GM19238 (cell line): ENCODE measurements at regions not wholly inside any gene's neighbourhood (a gene's known extent, or its start where the extent isn't known, plus 50 kb on each side); places are given as distances from the start of the nearest gene placed in this dataset.

Experiments used
- DNase-seq: peaks from one replicate; pipeline ENCODE4 v3.0.0; 2011; ENCODE audit warnings: low spot score; ENCODE audit not compliant: insufficient read length

- no peak for DNase-seq
These were observed 94.8 kb downstream of the INHBB start for GRCh38 chr2:120440521-120441350.

DNA sequence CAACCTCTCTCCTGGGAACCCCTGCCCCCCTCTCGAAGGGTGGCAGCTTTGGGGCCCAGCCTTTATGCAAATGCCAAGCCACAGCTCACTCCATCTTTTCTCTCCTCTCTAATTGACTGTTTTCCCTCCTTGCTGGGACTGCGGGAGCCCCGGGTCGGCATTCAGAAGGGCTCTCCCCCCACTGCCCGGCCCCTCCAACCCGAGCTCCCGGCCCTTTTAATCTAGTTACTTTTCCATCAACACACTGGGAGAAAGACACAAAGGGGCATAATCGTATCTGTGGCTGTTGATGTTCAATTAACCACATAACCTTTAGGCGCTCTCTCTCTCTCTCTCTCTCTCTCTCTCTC lies 95.4 kb downstream of the INHBB start:
- DNase-seq: no peak

- no peak for DNase-seq
These were observed 96.0 kb downstream of the INHBB start for GRCh38 chr2:120441744-120442471.

- no peak for DNase-seq
These were observed 96.6 kb downstream of the INHBB start for GRCh38 chr2:120442541-120442922.

DNA sequence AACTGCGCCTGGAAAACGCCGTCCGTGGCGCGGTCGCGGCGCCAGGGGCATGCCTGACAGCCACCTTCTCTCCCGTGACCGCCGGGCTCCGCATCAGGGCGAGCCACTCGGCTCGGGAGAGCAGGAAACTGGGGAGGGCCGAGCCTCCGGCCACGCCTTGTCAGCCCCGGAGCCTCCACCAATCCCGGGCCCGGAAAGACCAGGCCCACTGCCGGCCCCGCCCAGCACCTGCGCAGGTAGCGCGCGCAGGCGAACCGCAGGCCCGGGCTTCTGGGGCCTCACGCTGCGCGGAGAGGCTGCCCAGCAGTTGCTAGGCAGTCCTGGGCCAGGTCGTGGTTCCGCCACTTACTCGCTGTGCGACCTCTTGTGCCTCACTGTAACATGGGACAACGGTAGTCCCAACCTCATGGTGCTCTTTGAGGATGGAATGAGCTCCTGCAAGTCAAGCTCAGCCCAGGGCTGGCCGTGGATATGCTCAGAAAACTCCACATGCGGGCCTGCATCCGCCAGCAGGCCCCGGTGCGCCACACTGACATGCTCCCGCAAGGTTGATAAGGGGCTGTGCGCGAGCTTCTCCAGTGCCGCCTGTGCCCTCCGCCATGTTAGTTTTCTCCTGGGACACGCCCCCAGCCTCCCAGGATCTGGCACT lies 97.1 kb downstream of the INHBB start:
- DNase-seq: no peak

- DNase-seq: no peak
These were observed 98.0 kb downstream of the INHBB start for GRCh38 chr2:120443946-120444345.

- DNase-seq: no peak
These were observed 98.8 kb downstream of the INHBB start for GRCh38 chr2:120444691-120445240.

- DNase-seq: no peak
These were observed 99.7 kb downstream of the INHBB start for GRCh38 chr2:120445449-120446143.

DNA sequence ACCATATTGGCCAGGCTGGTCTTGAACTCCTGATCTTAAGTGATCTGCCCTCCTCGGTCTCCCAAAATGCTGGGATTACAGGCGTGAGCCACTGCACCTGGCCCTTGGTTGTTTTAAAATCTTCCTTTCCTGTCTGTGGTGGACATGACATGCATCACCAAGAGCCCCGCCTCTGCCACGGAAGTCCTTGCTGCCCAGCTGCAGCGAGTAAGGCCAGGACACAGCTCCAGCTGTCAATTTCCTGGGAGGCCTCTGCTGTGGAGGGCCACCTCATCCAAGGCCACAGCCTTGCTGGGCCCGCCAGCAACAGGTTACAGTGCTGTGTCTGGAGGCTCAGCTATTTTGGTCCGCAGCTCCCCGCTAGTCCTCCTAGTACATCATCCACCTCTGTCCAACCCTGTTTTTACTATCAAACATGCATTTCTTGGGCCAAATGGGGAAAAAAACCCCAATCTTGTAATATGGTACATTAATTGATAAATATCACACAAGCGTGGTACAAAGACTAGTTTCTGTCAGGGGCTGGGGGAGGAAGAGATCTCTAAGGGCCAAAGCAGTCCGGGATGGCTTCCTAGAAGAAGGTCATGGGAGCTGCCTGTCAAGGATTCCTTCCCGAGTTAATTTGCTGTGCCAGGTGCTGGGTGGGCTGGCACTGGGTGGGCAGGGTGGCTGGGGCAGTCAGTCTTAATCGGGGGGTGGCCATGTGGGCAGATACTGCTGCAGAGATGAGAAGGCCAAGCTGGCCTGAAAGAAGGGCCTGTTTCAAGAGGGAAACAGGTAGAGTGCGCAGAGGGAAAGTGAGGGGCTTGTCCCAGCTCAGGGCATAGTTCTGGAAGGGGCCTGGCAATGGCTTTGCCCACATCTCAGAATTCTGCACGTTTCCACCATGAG lies 100.5 kb downstream of the INHBB start:
- no peak for DNase-seq

- no peak for DNase-seq
These were observed 101.3 kb downstream of the INHBB start for GRCh38 chr2:120447127-120447785.

DNA sequence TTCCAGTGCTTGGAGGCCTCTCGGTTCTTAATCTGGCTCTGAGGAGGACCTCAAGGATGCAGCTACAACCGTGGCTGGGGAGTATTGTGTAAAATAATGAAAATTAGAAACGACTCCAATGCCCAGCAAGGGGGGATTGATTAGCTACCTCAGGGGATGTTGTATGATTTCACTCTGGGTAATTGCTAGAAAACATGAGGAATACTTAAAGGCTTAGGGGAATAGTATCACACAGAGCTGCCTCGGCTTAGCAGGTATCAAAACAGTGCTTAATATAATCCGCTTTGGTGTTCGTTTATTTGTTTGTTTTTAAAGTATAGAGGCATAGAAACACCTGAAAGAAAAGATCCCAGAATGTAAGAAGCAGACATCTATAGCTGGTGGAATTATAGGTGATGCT lies 102.5 kb downstream of the INHBB start:
- DNase-seq: no peak

GRCh38 chr2:120448961-120449810 lies 103.2 kb downstream of the INHBB start:
- no peak for DNase-seq

- no peak for DNase-seq
These were observed 104.4 kb downstream of the INHBB start for GRCh38 chr2:120450196-120450820.

DNA sequence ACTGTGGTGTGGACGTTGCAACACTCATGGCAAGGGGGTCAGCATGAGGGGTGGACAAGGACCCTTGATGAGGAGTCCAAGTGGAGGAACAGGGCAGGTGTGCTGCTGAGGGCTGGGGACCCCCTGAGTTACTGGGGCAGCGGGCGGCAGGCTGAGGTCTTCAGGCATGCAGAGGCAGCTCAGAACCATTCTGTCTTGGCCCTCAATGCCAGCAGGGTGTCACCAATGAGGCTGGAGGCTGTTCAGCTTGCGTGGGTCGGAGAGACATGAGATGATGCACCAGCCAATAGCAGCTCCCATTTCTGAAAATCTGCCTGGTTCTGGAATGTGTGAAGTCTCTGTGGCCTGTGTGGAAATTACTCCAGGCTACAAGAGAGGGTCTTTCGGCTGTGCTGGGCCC lies 105.4 kb downstream of the INHBB start:
- DNase-seq: no peak

DNA sequence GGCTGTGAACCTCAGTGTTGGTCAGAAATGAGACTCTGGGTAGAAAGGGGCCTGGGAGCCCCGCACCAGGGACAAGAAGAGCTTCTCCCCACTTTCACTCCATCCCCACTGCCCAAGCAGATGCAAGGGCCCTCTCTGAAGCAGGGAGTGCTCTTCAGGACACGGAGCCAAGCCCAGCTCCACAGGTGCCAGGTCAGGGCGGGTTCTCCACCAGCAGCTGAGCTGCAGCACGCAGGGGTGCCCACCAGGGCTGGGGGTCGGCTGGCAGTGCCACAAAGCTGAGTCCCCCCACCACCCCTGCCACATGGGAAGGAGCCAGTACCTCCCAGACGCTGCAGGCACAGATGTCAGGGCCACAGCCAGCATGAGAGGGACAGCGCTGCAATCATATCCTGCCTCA lies 106.2 kb downstream of the INHBB start:
- DNase-seq: no peak

- DNase-seq: no peak
These were observed 107.2 kb downstream of the INHBB start for GRCh38 chr2:120452945-120453634.

- DNase-seq: no peak
These were observed 107.7 kb downstream of the INHBB start for GRCh38 chr2:120453635-120453998.
